Ectodermal cell (in vitro differentiated cells): ENCODE measurements at regions not wholly inside any gene's neighbourhood (a gene's known extent, or its start where the extent isn't known, plus 50 kb on each side); places are given as distances from the start of the nearest gene placed in this dataset.

ENCODE experiments used
- H3K27ac ChIP-seq: 2 replicates; pipeline ENCODE4 v1.7.0; 2013; ENCODE audit warnings: mild to moderate bottlenecking, low read depth, low read length; ENCODE audit not compliant: insufficient read depth, poor library complexity, severe bottlenecking
- H3K27me3 ChIP-seq: 2 replicates; pipeline ENCODE4 v1.7.0; 2013; ENCODE audit warnings: mild to moderate bottlenecking, low read length; ENCODE audit not compliant: insufficient read depth, control insufficient read depth, poor library complexity, severe bottlenecking
- H3K36me3 ChIP-seq: one replicate; pipeline ENCODE4 v1.7.0; 2013; ENCODE audit warnings: low read length; ENCODE audit not compliant: control insufficient read depth, insufficient read depth
- H3K4me1 ChIP-seq: one replicate; pipeline ENCODE4 v1.7.0; 2013; ENCODE audit warnings: low read length; ENCODE audit not compliant: control insufficient read depth, insufficient read depth
- H3K4me3 ChIP-seq: 2 replicates; pipeline ENCODE4 v1.7.0; 2013; ENCODE audit warnings: low read depth, low read length, control low read depth; ENCODE audit not compliant: insufficient read depth
- H3K9me3 ChIP-seq: 2 replicates; pipeline ENCODE4 v1.7.0; 2013; ENCODE audit warnings: mild to moderate bottlenecking, low read length, moderate library complexity; ENCODE audit not compliant: control insufficient read depth
- WGBS, 2 experiments: methylation state at CpG; one replicate each; pipeline ENCODE4 v1.1.7; 2013; ENCODE audit warnings: missing lambda C conversion rate in 2 of 2; 5-methylcytosine and 5-hydroxymethylcytosine counted together

DNA sequence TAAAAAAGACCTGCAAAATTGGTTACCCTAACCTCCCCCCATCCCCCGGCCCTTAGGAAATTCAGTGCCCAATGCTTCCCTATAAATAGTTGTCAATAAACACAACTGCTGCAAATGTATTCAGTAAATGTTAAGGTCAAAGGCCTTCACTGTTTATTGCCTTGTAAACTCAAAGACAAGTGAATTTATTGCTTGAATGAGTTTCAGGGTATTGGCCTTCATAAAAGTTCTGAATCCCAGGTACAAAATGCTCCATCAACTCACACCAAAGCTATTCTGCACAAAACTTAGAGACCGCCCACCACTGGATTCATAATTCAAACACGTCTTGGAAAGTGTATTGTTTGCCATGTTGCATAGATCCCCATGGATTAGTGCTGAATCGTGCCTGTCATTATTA, 63.3 kb upstream of the CDKN3 start:
- WGBS, 2 experiments = 95 to 96% methylated on average over 3 to 4 of the region's 4 CpGs
- H3K9me3 ChIP-seq = no peaks in the 10 kb centered on the region
- H3K27me3 ChIP-seq = no peaks in the 10 kb centered on the region
- H3K4me3 ChIP-seq = no peak overlapping the region
- H3K4me1 ChIP-seq = no peaks in the 10 kb centered on the region
- no peaks in the 10 kb centered on the region for H3K36me3 ChIP-seq
- no peak overlapping the region for H3K27ac ChIP-seq

- WGBS, 2 experiments = 94 to 100% methylated on average over 1 to 2 of the region's 2 CpGs
- Histone ChIP-seq H3K9me3 (no peaks in the 10 kb centered on the region), H3K4me1 (peaks cover 4% of the 10 kb centered on the region), H3K36me3 (no peaks in the 10 kb centered on the region), H3K27me3 (no peaks in the 10 kb centered on the region), H3K27ac (no peak overlapping the region), H3K4me3 (no peak overlapping the region)
Measured at GRCh38 chr14:54335569-54336155, 61.1 kb upstream of the CDKN3 start.

- H3K27ac ChIP-seq = no peak overlapping the region
- no peaks in the 10 kb centered on the region for H3K9me3 ChIP-seq
- peaks cover 4% of the 10 kb centered on the region for H3K4me1 ChIP-seq
- H3K4me3 ChIP-seq = no peak overlapping the region
- no peaks in the 10 kb centered on the region for H3K36me3 ChIP-seq
- WGBS, 2 experiments = 59 to 66% methylated on average over 10 of the region's 10 CpGs
- no peaks in the 10 kb centered on the region for H3K27me3 ChIP-seq
Measured at GRCh38 chr14:54337314-54337713, 59.5 kb upstream of the CDKN3 start.

DNA sequence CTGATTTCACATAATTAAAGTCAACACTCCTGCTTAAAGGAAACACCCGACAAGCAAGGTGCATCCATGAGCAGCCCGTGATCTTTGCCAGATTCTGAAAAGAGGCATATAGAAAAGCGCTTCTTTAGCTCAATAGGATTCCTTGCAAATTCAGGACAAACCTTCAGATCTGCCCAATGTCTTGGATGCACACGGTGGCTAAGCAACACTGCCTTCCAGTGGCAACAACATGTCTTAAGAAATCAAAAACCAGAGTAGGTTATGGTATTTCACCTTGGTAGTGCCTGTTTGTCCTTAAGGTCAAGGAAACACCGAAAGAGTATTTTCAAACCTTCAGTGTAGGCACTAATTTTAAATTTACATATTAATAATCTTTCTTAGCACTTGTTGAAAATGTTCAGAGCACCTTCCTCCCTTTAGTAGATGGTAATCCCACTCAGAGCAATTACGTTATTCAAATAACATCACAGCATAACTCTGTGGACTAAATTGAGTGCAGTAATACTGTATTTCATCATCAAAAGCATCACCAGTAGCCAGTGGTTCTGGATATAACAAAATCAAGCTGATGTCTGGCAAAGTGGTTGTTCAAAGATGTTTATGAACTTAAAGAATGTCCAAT, 58.0 kb upstream of the CDKN3 start:
- no peaks in the 10 kb centered on the region for H3K9me3 ChIP-seq
- H3K4me1 ChIP-seq = peaks cover 8% of the 10 kb centered on the region
- no peaks in the 10 kb centered on the region for H3K27me3 ChIP-seq
- no peak overlapping the region for H3K27ac ChIP-seq
- no peak overlapping the region for H3K4me3 ChIP-seq
- no peaks in the 10 kb centered on the region for H3K36me3 ChIP-seq
- 62 to 66% methylated on average over 5 to 6 of the region's 6 CpGs for WGBS, 2 experiments

GRCh38 chr14:54339771-54340170, 57.0 kb upstream of the CDKN3 start:
- 39 to 65% methylated on average over 2 of the region's 2 CpGs for WGBS, 2 experiments
- no peaks in the 10 kb centered on the region for H3K27me3 ChIP-seq
- H3K36me3 ChIP-seq = no peaks in the 10 kb centered on the region
- no peak overlapping the region for H3K4me3 ChIP-seq
- H3K9me3 ChIP-seq = no peaks in the 10 kb centered on the region
- H3K4me1 ChIP-seq = peaks cover 8% of the 10 kb centered on the region
- H3K27ac ChIP-seq = no peak overlapping the region

- Histone ChIP-seq H3K27me3 (no peaks in the 10 kb centered on the region), H3K4me3 (no peak overlapping the region), H3K27ac (no peak overlapping the region), H3K4me1 (peaks cover 8% of the 10 kb centered on the region), H3K9me3 (no peaks in the 10 kb centered on the region), H3K36me3 (no peaks in the 10 kb centered on the region)
- 95 to 98% methylated on average over 3 of the region's 3 CpGs for WGBS, 2 experiments
Measured at GRCh38 chr14:54342806-54343205, 54.0 kb upstream of the CDKN3 start.

DNA sequence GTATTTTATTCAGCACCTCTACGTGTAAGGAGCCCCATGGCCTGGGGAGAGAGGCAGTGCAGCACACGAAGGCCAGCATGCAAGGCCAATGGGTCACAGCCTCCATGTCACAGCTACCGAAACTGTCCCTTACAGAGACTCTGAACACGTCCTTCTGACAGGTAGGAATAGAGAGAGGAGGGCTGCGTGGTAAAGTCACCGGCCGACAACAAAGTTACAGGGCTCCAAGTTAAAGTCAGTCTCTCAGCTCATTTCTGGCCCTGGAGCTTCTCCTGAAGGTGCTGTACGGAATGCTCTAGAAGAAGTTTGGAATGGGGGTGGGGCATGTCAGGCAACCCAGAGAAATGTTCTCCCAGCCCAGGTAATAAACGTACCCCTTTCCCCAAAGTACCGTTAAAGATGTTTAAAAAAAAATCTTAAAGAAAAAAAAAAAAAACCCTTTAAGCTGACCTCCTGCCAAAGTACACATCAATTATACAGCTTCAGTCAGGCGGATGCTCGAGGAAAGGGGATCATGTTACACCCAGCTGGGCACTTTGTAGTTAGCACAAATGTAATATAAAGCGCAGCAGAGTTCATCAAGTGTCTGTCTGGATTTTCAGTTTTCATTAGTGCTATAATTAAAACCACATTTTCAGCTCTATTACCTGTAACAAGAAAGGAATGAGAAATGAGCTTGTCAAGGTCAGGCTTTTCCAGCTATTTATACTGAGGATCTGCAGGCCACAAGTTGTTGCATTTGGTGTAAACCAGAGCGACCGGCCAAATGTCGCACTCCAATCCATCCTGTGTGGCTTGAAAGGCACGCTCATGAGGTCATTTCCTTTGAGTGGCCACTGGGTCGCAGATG, 53.3 kb upstream of the CDKN3 start:
- H3K27me3 ChIP-seq = no peaks in the 10 kb centered on the region
- no peaks in the 10 kb centered on the region for H3K9me3 ChIP-seq
- WGBS, 2 experiments = 87 to 90% methylated on average over 18 of the region's 18 CpGs
- no peak overlapping the region for H3K27ac ChIP-seq
- H3K4me1 ChIP-seq = peaks cover 8% of the 10 kb centered on the region
- no peaks in the 10 kb centered on the region for H3K36me3 ChIP-seq
- H3K4me3 ChIP-seq = no peak overlapping the region

GRCh38 chr14:54344445-54344844, 52.4 kb upstream of the CDKN3 start:
- no peak overlapping the region for H3K4me3 ChIP-seq
- H3K27ac ChIP-seq = no peak overlapping the region
- WGBS, 2 experiments = 75 to 80% methylated on average over 6 of the region's 6 CpGs
- no peaks in the 10 kb centered on the region for H3K27me3 ChIP-seq
- no peaks in the 10 kb centered on the region for H3K36me3 ChIP-seq
- H3K4me1 ChIP-seq = peaks cover 8% of the 10 kb centered on the region
- H3K9me3 ChIP-seq = no peaks in the 10 kb centered on the region

GRCh38 chr14:54346257-54346656, 50.5 kb upstream of the CDKN3 start:
- H3K27me3 ChIP-seq = no peaks in the 10 kb centered on the region
- H3K4me1 ChIP-seq = peaks cover 5% of the 10 kb centered on the region
- no peaks in the 10 kb centered on the region for H3K9me3 ChIP-seq
- H3K36me3 ChIP-seq = no peaks in the 10 kb centered on the region
- H3K4me3 ChIP-seq = no peak overlapping the region
- H3K27ac ChIP-seq = no peak overlapping the region
- WGBS, 2 experiments = 92 to 94% methylated on average over 5 of the region's 5 CpGs
